ENCODE measurements at regions not wholly inside any gene's neighbourhood (a gene's known extent, or its start where the extent isn't known, plus 50 kb on each side); places are given as distances from the start of the nearest gene placed in this dataset.

- no peak for TF ChIP-seq POLR2A (IDR thresholded peaks at IDR 0.05)
- TF ChIP-seq CTCF (IDR thresholded peaks at IDR 0.05): no peak
- no peak for DNase-seq (ENCODE audit: low spot score in 2 of 2)
- WGBS, 2 donors: 54 to 63% methylated on average over 3 of the region's 3 CpGs
- H3K4me3 ChIP-seq (ENCODE audit: low read depth, poor library complexity, severe bottlenecking): no peak overlapping the region
- intact Hi-C loops (cut with DNase I; ENCODE audit: low total_unique reads): loop anchor here (1.0 kb wide), 1 partner anchor 21 kb away; no protein-coding TSS in a partner anchor
These were observed 161.8 kb downstream of the PAH start for GRCh38 chr12:102755266-102755665.

GRCh38 chr12:102753802-102754201 is 163.2 kb downstream of the PAH start:
- DNase-seq (ENCODE audit: low spot score in 2 of 2): peak in 1 of 2 donors; percentile 80
- TF ChIP-seq POLR2A (IDR thresholded peaks at IDR 0.05): no peak
- TF ChIP-seq CTCF (IDR thresholded peaks at IDR 0.05): no peak
- 63 to 78% methylated on average over 2 of the region's 2 CpGs for WGBS, 2 donors
- H3K4me3 ChIP-seq (ENCODE audit: low read depth, poor library complexity, severe bottlenecking): no peak overlapping the region
- intact Hi-C loops (cut with DNase I; ENCODE audit: low total_unique reads): no loop called here

- no peak for TF ChIP-seq POLR2A (IDR thresholded peaks at IDR 0.05)
- no peak for TF ChIP-seq CTCF (IDR thresholded peaks at IDR 0.05)
- 69 to 92% methylated on average over 3 of the region's 3 CpGs for WGBS, 2 donors
- no peak overlapping the region for H3K4me3 ChIP-seq (ENCODE audit: low read depth, poor library complexity, severe bottlenecking)
- no peak for DNase-seq (ENCODE audit: low spot score in 2 of 2)
- intact Hi-C loops (cut with DNase I; ENCODE audit: low total_unique reads): no loop called here
These were observed 168.3 kb downstream of the PAH start for GRCh38 chr12:102748704-102749103.

GRCh38 chr12:102746963-102747362 is 170.1 kb downstream of the PAH start:
- intact Hi-C loops (cut with DNase I; ENCODE audit: low total_unique reads): no loop called here

GRCh38 chr12:102745971-102746600 is 171.0 kb downstream of the PAH start:
- TF ChIP-seq CTCF (IDR thresholded peaks at IDR 0.05) (no peak), POLR2A (IDR thresholded peaks at IDR 0.05) (no peak)
- H3K4me3 ChIP-seq (ENCODE audit: low read depth, poor library complexity, severe bottlenecking): no peak overlapping the region
- DNase-seq (ENCODE audit: low spot score in 2 of 2): no peak
- WGBS, 2 donors: 72 to 77% methylated on average over 8 of the region's 8 CpGs
- intact Hi-C loops (cut with DNase I; ENCODE audit: low total_unique reads): no loop called here

More at GRCh38 chr12:102746963-102747362, 170.1 kb downstream of the PAH start:
- H3K4me3 ChIP-seq (ENCODE audit: low read depth, poor library complexity, severe bottlenecking): no peak overlapping the region
- TF ChIP-seq CTCF (IDR thresholded peaks at IDR 0.05): no peak
- no peak for TF ChIP-seq POLR2A (IDR thresholded peaks at IDR 0.05)
- DNase-seq (ENCODE audit: low spot score in 2 of 2): no peak
- WGBS, 2 donors: 66 to 82% methylated on average over 4 of the region's 4 CpGs

- intact Hi-C loops (cut with DNase I; ENCODE audit: low total_unique reads): no loop called here
- no peak for TF ChIP-seq POLR2A (IDR thresholded peaks at IDR 0.05)
- TF ChIP-seq CTCF (IDR thresholded peaks at IDR 0.05): no peak
- no peak overlapping the region for H3K4me3 ChIP-seq (ENCODE audit: low read depth, poor library complexity, severe bottlenecking)
- DNase-seq (ENCODE audit: low spot score in 2 of 2): no peak
- 65 to 70% methylated on average over 3 of the region's 3 CpGs for WGBS, 2 donors
These were observed 175.8 kb downstream of the PAH start for GRCh38 chr12:102741196-102741595.

Measured in lower leg skin (tissue), 4 donors.